IMR-90 (cell line): ENCODE measurements at regions not wholly inside any gene's neighbourhood (a gene's known extent, or its start where the extent isn't known, plus 50 kb on each side); places are given as distances from the start of the nearest gene placed in this dataset.
A peak's percentile ranks its signal among the peaks of the same experiment; 100 is the strongest.

Experiments used
- ATAC-seq: fragments of 200-7000 bp; cut with Tn5 transposase; 2 replicates; pipeline ENCODE4 v1.9.1; 2020; ENCODE audit warnings: low read depth, mild to moderate bottlenecking, moderate library complexity
- BruUV-seq: library from RNA; stranded (reverse); fragments of 400-500 nt; replicated peaks from 2 replicates; lab custom pipeline; 2021; lab: Mats Ljungman, UMichigan
- CTCF ChIA-PET: fragments of 300-600 bp; formaldehyde crosslinking; extraction: SDS; loops from one replicate; lab custom pipeline; 2021; ENCODE audit warnings: antibody characterized with exemption; lab: Yijun Ruan, JAX
- POLR2A ChIA-PET: fragments of 300-600 bp; sonication (Branson Sonifier 250); formaldehyde crosslinking; loops from one replicate; lab custom pipeline; 2022; ENCODE audit warnings: antibody characterized with exemption; ENCODE audit not compliant: unreplicated experiment; lab: Charles Lee
- DNase-seq: peaks from one replicate; pipeline ENCODE4 v3.0.0; 2013
- H2AFZ ChIP-seq: replicated peaks from 2 replicates; pipeline ENCODE3; 2013; ENCODE audit warnings: low read length, mild to moderate bottlenecking; ENCODE audit not compliant: poor library complexity
- H2AK5ac ChIP-seq: 2 replicates; pipeline ENCODE4 v1.6.1; 2013; ENCODE audit warnings: low read depth, low read length, inconsistent platforms
- H2AK9ac ChIP-seq: replicated peaks from 2 replicates; pipeline ENCODE3; 2013; ENCODE audit warnings: mild to moderate bottlenecking, low read depth, low read length, moderate library complexity; ENCODE audit not compliant: poor library complexity
- H2BK120ac ChIP-seq: 2 replicates; pipeline ENCODE4 v1.6.1; 2013; ENCODE audit warnings: low read depth, low read length, inconsistent platforms
- H2BK15ac ChIP-seq: 3 replicates; pipeline ENCODE4 v1.6.1; 2013; ENCODE audit warnings: low read depth, low read length, inconsistent platforms
- H2BK20ac ChIP-seq: 2 replicates; pipeline ENCODE4 v1.6.1; 2013; ENCODE audit warnings: low read depth, mild to moderate bottlenecking, inconsistent platforms, low read length, moderate library complexity
- H2BK5ac ChIP-seq: 2 replicates; pipeline ENCODE4 v1.6.1; 2013; ENCODE audit warnings: mild to moderate bottlenecking, low read depth, low read length, inconsistent platforms; ENCODE audit not compliant: poor library complexity, severe bottlenecking
- H3K14ac ChIP-seq: replicated peaks from 2 replicates; pipeline ENCODE4 v1.6.1; 2013; ENCODE audit warnings: low read depth, low read length, inconsistent platforms
- H3K18ac ChIP-seq: 2 replicates; pipeline ENCODE4 v1.6.1; 2013; ENCODE audit warnings: low read depth, low read length, control low read depth
- H3K23ac ChIP-seq: 2 replicates; pipeline ENCODE4 v1.6.1; 2013; ENCODE audit warnings: low read depth, low read length, inconsistent platforms
- H3K27ac ChIP-seq: 2 replicates; pipeline ENCODE4 v1.5.1; 2013; ENCODE audit warnings: mild to moderate bottlenecking, control low read depth, low read length; ENCODE audit not compliant: insufficient read depth
- H3K27me3 ChIP-seq: 2 replicates; pipeline ENCODE4 v1.6.1; 2013; ENCODE audit warnings: low read length; ENCODE audit not compliant: control insufficient read depth, insufficient read depth
- H3K36me3 ChIP-seq: 2 replicates; pipeline ENCODE4 v1.6.1; 2013; ENCODE audit warnings: low read length, mixed read lengths; ENCODE audit not compliant: control insufficient read depth, insufficient read depth
- H3K4ac ChIP-seq: 2 replicates; pipeline ENCODE4 v1.6.1; 2013; ENCODE audit warnings: low read depth, low read length, inconsistent platforms
- H3K4me1 ChIP-seq: 2 replicates; pipeline ENCODE4 v1.6.1; 2013; ENCODE audit warnings: low read length, mixed read lengths; ENCODE audit not compliant: control insufficient read depth, insufficient read depth
- H3K4me2 ChIP-seq: 2 replicates; pipeline ENCODE4 v1.6.1; 2013; ENCODE audit warnings: low read depth, mild to moderate bottlenecking, control low read depth, low read length, moderate library complexity
- H3K4me3 ChIP-seq: 2 replicates; pipeline ENCODE4 v1.5.1; 2013; ENCODE audit warnings: low read depth, mild to moderate bottlenecking, control low read depth, low read length, moderate library complexity; ENCODE audit not compliant: insufficient read depth
- H3K56ac ChIP-seq: 2 replicates; pipeline ENCODE4 v1.6.1; 2013; ENCODE audit warnings: low read length, inconsistent platforms; ENCODE audit not compliant: insufficient read depth; ENCODE audit errors: extremely low read depth
- H3K79me1 ChIP-seq, 2 experiments: 2 replicates each; pipeline ENCODE4 v1.6.1; 2013; ENCODE audit warnings: low read length in 2 of 2, inconsistent platforms in 1 of 2, low read depth in 1 of 2
- H3K9ac ChIP-seq: 2 replicates; pipeline ENCODE4 v1.6.1; 2013; ENCODE audit warnings: low read depth, low read length, control low read depth
- H3K9me1 ChIP-seq: 2 replicates; pipeline ENCODE4 v1.6.1; 2013; ENCODE audit warnings: low read length, inconsistent platforms; ENCODE audit not compliant: insufficient read depth
- H3K9me3 ChIP-seq: 2 replicates; pipeline ENCODE4 v1.6.1; 2013; ENCODE audit warnings: low read length; ENCODE audit not compliant: control insufficient read depth, insufficient read depth
- H4K20me1 ChIP-seq: 2 replicates; pipeline ENCODE4 v1.6.1; 2013; ENCODE audit warnings: low read length, inconsistent platforms; ENCODE audit not compliant: insufficient read depth
- H4K5ac ChIP-seq: 2 replicates; pipeline ENCODE4 v1.6.1; 2013; ENCODE audit warnings: mild to moderate bottlenecking, low read depth, low read length, control low read depth
- H4K8ac ChIP-seq, 2 experiments: 2 replicates each; pipeline ENCODE4 v1.6.1; 2013; ENCODE audit warnings: low read depth in 2 of 2, low read length in 2 of 2, control low read depth in 1 of 2, inconsistent platforms in 1 of 2
- H4K91ac ChIP-seq: 2 replicates; pipeline ENCODE4 v1.6.1; 2013; ENCODE audit warnings: low read depth, low read length, inconsistent platforms; ENCODE audit not compliant: insufficient read depth
- CTCF ChIP-seq: conservative IDR thresholded peaks from 2 replicates; pipeline ENCODE4 v1.5.1; 2012; ENCODE audit warnings: mild to moderate bottlenecking, low read depth, low read length, improper control_type of control experiment
- NFE2L2 ChIP-seq: fragments of 150-350 bp; IDR thresholded peaks from 2 replicates; pipeline ENCODE4 v1.6.1; 2016; ENCODE audit warnings: low read depth, mild to moderate bottlenecking, low read length
- POLR2A ChIP-seq: IDR thresholded peaks from 2 replicates; pipeline ENCODE4 v1.6.1; 2012; ENCODE audit warnings: mild to moderate bottlenecking, low read depth, low read length
- SMC3 ChIP-seq: fragments of 150-350 bp; IDR thresholded peaks from 2 replicates; pipeline ENCODE4 v1.6.1; 2016; ENCODE audit warnings: low read depth, mild to moderate bottlenecking, antibody characterized with exemption, low read length, moderate library complexity
- USF2 ChIP-seq: fragments of 150-350 bp; IDR thresholded peaks from 2 replicates; pipeline ENCODE4 v1.6.1; 2017; ENCODE audit warnings: mild to moderate bottlenecking, antibody characterized with exemption, low read length, low read depth
- WGBS, 2 experiments: methylation state at CpG; one replicate each; pipeline versions ENCODE4 v1.1.5 to v1.1.7; 2013; ENCODE audit warnings: missing lambda C conversion rate in 2 of 2; ENCODE audit not compliant: insufficient read length in 1 of 2; ENCODE audit errors: extremely low coverage in 2 of 2; 5-methylcytosine and 5-hydroxymethylcytosine counted together
- dilution Hi-C: fragments of 300-500 bp; cut with HindIII; formaldehyde crosslinking; loops from one replicate; pipeline ENCODE4 v1.14.3; 2018; ENCODE audit warnings: low sequenced_read_pairs; ENCODE audit not compliant: unreplicated experiment
- in situ Hi-C: fragments of 300-500 bp; cut with MboI; formaldehyde crosslinking; loops from 3 replicates; pipeline ENCODE4 v1.14.3; 2019; ENCODE audit warnings: low sequenced_read_pairs, inconsistent platforms, mixed read lengths
- intact Hi-C: fragments of 100-400 bp; cut with micrococcal nuclease; formaldehyde crosslinking; loops from 2 replicates; pipeline ENCODE4 v1.10.0; 2022

- in situ Hi-C loops (no loop called here), intact Hi-C loops (loop anchor here (5.0 kb wide), 1 partner anchor 126 kb away; no protein-coding TSS in a partner anchor), dilution Hi-C loops (no loop called here)
- Histone ChIP-seq H3K36me3 (no peaks in the 10 kb centered on the region), H2BK120ac (no peak overlapping the region), H3K4me3 (no peak overlapping the region), H4K5ac (no peak overlapping the region), H2AK5ac (peak overlapping the region; percentile 66; the same call in 1 of the 2 replicates), H3K14ac (no peak overlapping the region; the same call in 1 of the 2 replicates), H3K9ac (no peak overlapping the region), H3K4me1 (peaks cover 9% of the 10 kb centered on the region), H4K91ac (no peak overlapping the region), H3K9me1 (peaks cover 2% of the 10 kb centered on the region; the same call in 1 of the 2 replicates), H3K9me3 (no peaks in the 10 kb centered on the region), H3K23ac (no peak overlapping the region), H2AFZ (peak overlapping the region; percentile 79), H3K4me2 (no peak overlapping the region), H4K8ac (0 out of 4 replicates have a peak overlapping the region, but pooled peaks of 1 of the 2 experiments have one; percentile 37), H3K27me3 (no peaks in the 10 kb centered on the region), H4K20me1 (no peaks in the 10 kb centered on the region), H3K4ac (no peak overlapping the region), H3K27ac (no peak overlapping the region), H2BK20ac (no peak overlapping the region; the same call in 1 of the 2 replicates), H3K79me1 (no peaks in the 10 kb centered on the region), H2AK9ac (peak overlapping the region; percentile 80), H2BK15ac (0 out of 3 replicates have a peak overlapping the region, but pooled peaks have one; percentile 26), H3K56ac (no peak overlapping the region), H3K18ac (no peak overlapping the region), H2BK5ac (no peak overlapping the region)
- no peak for TF ChIP-seq NFE2L2
- TF ChIP-seq USF2, result no peak
- no peak for TF ChIP-seq CTCF
- TF ChIP-seq SMC3, result no peak
- TF ChIP-seq POLR2A, result no peak
- BruUV-seq, result no TSS peak
- 100% methylated on average over 1 of the region's 2 CpGs; no CpG with 5 or more reads in 1 of the 2 experiments for WGBS, 2 experiments
- ATAC-seq, result peak; percentile 67
- CTCF ChIA-PET, result no interaction called here
- POLR2A ChIA-PET, result no interaction called here
- peak; percentile 38 for DNase-seq
Measured at GRCh38 chr2:172336681-172337080, 90.7 kb upstream of the ITGA6 start.
